VCaP (cell line): ENCODE measurements at regions not wholly inside any gene's neighbourhood (a gene's known extent, or its start where the extent isn't known, plus 50 kb on each side); places are given as distances from the start of the nearest gene placed in this dataset.

Experiments used
- H3K27ac ChIP-seq: fragments of 450-650 bp; 2 replicates; pipeline ENCODE4 v1.5.1; 2017
- CTCF ChIP-seq: fragments of 450-650 bp; conservative IDR thresholded peaks from 2 replicates; pipeline ENCODE4 v1.5.1; 2017; ENCODE audit warnings: mild to moderate bottlenecking, moderate library complexity

DNA sequence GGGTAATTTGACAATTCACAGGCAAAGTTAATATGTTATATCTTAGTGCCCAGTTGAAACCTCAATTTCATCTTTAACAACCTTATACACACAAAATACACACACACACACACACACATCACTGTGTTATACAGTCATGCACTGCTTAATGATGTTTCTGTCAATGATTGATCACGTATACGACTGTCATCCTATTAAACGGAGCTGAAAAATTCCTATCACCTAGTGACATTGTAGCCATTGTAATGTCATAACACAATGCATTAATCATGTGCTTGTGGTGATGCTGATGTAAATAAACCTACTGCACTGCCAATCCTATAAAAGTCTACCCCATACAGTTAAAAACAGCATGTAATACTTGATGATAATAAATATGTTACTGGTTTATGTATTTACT is 64.8 kb upstream of the HLA-E start:
- no peak overlapping the region for H3K27ac ChIP-seq
- TF ChIP-seq CTCF, result no peak
